Endodermal cell (in vitro differentiated cells): ENCODE measurements at regions not wholly inside any gene's neighbourhood (a gene's known extent, or its start where the extent isn't known, plus 50 kb on each side); places are given as distances from the start of the nearest gene placed in this dataset.

Experiments
- DNase-seq: peaks from one replicate; pipeline ENCODE4 v3.0.0-alpha.2; 2017
- H3K27ac ChIP-seq: 2 replicates; pipeline ENCODE4 v1.5.1; 2013; ENCODE audit warnings: mild to moderate bottlenecking, low read depth, low read length, moderate library complexity
- H3K27me3 ChIP-seq: 2 replicates; pipeline ENCODE4 v1.6.1; 2013; ENCODE audit warnings: mild to moderate bottlenecking, low read length, moderate library complexity; ENCODE audit not compliant: insufficient read depth, control insufficient read depth, poor library complexity, severe bottlenecking
- H3K36me3 ChIP-seq: 2 replicates; pipeline ENCODE4 v1.7.0; 2013; ENCODE audit warnings: mild to moderate bottlenecking, low read length, moderate library complexity; ENCODE audit not compliant: control insufficient read depth, insufficient read depth
- H3K4me1 ChIP-seq: one replicate; pipeline ENCODE4 v1.7.0; 2013; ENCODE audit warnings: low read length; ENCODE audit not compliant: control insufficient read depth, insufficient read depth
- H3K4me3 ChIP-seq: 2 replicates; pipeline ENCODE4 v1.5.1; 2013; ENCODE audit warnings: mild to moderate bottlenecking, low read length, moderate library complexity
- H3K9ac ChIP-seq: 2 replicates; pipeline ENCODE4 v1.6.1; 2013; ENCODE audit warnings: mild to moderate bottlenecking, low read length, moderate library complexity; ENCODE audit not compliant: poor library complexity, severe bottlenecking; ENCODE audit errors: extremely low read depth
- H3K9me3 ChIP-seq: 2 replicates; pipeline ENCODE4 v1.6.1; 2013; ENCODE audit warnings: mild to moderate bottlenecking, low read length, moderate library complexity; ENCODE audit not compliant: control insufficient read depth
- H3K27ac Mint-ChIP-seq: 2 replicates; pipeline ENCODE4 v1.8.0; 2020; ENCODE audit warnings: mixed read lengths
- H3K27me3 Mint-ChIP-seq: 2 replicates; pipeline ENCODE4 v1.8.0; 2021; ENCODE audit warnings: mild to moderate bottlenecking, mixed read lengths; ENCODE audit not compliant: insufficient read depth
- H3K36me3 Mint-ChIP-seq: 2 replicates; pipeline ENCODE4 v1.8.0; 2020; ENCODE audit warnings: low read depth, mixed read lengths
- H3K4me1 Mint-ChIP-seq: 2 replicates; pipeline ENCODE4 v1.8.0; 2020; ENCODE audit warnings: mixed read lengths
- H3K4me3 Mint-ChIP-seq: 2 replicates; pipeline ENCODE4 v1.8.0; 2020; ENCODE audit warnings: mild to moderate bottlenecking, moderate library complexity, mixed read lengths
- H3K9me3 Mint-ChIP-seq: 2 replicates; pipeline ENCODE4 v1.8.0; 2020; ENCODE audit warnings: mild to moderate bottlenecking, mixed read lengths
- WGBS, 2 experiments: methylation state at CpG; one replicate each; pipeline versions ENCODE4 v1.1.5 to v1.1.7; 2013; ENCODE audit warnings: missing lambda C conversion rate in 2 of 2, mixed read lengths in 1 of 2; ENCODE audit not compliant: insufficient coverage in 1 of 2, insufficient read length in 1 of 2; 5-methylcytosine and 5-hydroxymethylcytosine counted together
- TF ChIP-seq, protein P1 (sequence below): fragments of 200-600 bp; sonication (generic); conservative IDR thresholded peaks from 2 replicates; pipeline ENCODE4 v1.5.0; 2021; ENCODE audit warnings: antibody characterized with exemption, mild to moderate bottlenecking

DNA sequence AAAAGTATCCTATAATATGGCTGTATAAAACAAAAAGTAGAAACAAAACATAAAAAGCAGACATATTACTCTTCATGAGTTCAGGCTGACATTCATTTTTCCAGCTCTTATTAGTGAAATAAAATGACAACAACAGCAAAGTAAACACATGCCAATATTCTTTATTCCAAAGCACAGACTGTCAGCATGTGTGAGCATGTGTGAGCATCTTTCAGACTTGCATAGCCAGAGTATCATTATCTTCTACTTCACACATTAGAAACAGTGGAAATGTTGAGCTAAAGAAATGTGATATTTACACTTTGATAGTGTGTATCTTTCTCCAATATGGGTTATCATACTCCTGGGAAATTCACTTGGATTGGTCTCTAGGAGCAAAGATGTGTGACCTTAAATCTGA lies 476.6 kb upstream of the TMEM132C start:
- Histone ChIP-seq H3K9ac (no peak overlapping the region), H3K4me3 (no peak overlapping the region), H3K27me3 (peaks cover 19% of the 10 kb centered on the region), H3K27ac (no peak overlapping the region), H3K9me3 (no peaks in the 10 kb centered on the region), H3K4me1 (no peaks in the 10 kb centered on the region), H3K36me3 (no peaks in the 10 kb centered on the region)
- H3K27ac Mint-ChIP-seq: no peak overlapping the region
- H3K4me3 Mint-ChIP-seq: no peak overlapping the region
- peaks cover 14% of the 10 kb centered on the region for H3K4me1 Mint-ChIP-seq
- no peaks in the 10 kb centered on the region for H3K9me3 Mint-ChIP-seq
- H3K27me3 Mint-ChIP-seq: no peaks in the 10 kb centered on the region
- no peaks in the 10 kb centered on the region for H3K36me3 Mint-ChIP-seq
- no peak for DNase-seq
- TF ChIP-seq, protein P1, sequence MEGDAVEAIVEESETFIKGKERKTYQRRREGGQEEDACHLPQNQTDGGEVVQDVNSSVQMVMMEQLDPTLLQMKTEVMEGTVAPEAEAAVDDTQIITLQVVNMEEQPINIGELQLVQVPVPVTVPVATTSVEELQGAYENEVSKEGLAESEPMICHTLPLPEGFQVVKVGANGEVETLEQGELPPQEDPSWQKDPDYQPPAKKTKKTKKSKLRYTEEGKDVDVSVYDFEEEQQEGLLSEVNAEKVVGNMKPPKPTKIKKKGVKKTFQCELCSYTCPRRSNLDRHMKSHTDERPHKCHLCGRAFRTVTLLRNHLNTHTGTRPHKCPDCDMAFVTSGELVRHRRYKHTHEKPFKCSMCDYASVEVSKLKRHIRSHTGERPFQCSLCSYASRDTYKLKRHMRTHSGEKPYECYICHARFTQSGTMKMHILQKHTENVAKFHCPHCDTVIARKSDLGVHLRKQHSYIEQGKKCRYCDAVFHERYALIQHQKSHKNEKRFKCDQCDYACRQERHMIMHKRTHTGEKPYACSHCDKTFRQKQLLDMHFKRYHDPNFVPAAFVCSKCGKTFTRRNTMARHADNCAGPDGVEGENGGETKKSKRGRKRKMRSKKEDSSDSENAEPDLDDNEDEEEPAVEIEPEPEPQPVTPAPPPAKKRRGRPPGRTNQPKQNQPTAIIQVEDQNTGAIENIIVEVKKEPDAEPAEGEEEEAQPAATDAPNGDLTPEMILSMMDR: no peak

DNA sequence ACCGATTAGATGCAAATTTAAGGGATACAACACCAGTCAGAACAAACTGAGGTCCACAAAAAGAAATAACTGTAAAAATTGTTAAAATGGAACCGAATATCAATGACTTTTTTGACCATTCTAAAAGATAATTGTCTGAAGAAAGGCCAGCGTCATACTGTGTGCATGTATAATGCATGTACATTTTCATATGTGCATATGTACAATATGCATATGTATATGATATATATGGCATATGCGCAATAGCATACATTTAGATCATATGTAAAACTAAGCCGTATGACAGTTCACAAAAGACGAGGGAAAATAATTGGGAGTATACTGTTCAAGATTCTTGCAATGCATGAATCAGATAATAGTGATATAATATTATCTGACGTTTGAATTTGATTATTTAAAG lies 475.8 kb upstream of the TMEM132C start:
- H3K9ac ChIP-seq: no peak overlapping the region
- no peak overlapping the region for H3K27ac ChIP-seq
- Mint-ChIP-seq H3K4me1 (peaks cover 7% of the 10 kb centered on the region), H3K27me3 (no peaks in the 10 kb centered on the region), H3K36me3 (no peaks in the 10 kb centered on the region), H3K9me3 (no peaks in the 10 kb centered on the region), H3K27ac (no peak overlapping the region), H3K4me3 (no peak overlapping the region)
- 71 to 83% methylated on average over 1 to 6 of the region's 7 CpGs for WGBS, 2 experiments
- no peak overlapping the region for H3K4me3 ChIP-seq
- H3K9me3 ChIP-seq: no peaks in the 10 kb centered on the region
- no peak for DNase-seq
- no peaks in the 10 kb centered on the region for H3K36me3 ChIP-seq
- H3K27me3 ChIP-seq: peaks cover 19% of the 10 kb centered on the region
- TF ChIP-seq, protein P1: no peak
- no peaks in the 10 kb centered on the region for H3K4me1 ChIP-seq

DNA sequence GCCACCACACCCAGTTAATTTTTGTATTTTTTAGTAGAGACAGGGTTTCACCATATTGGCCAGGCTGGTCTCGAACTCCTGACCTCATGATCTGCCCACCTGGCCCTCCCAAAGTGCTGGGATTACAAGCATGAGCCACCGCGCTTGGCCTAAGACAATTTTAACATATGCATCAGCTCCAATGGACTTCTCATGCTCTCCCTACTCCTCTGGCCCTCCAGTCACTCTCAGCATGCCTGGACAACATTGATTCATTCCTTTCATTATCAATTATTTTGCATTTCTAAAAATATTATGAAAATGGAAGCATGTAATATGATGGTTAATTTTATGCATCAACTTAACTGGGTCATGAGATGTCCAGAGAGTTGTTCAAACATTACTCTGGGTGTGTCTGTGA lies 469.1 kb upstream of the TMEM132C start:
- no peaks in the 10 kb centered on the region for H3K9me3 Mint-ChIP-seq
- Histone ChIP-seq H3K4me1 (no peaks in the 10 kb centered on the region), H3K9me3 (no peaks in the 10 kb centered on the region), H3K9ac (no peak overlapping the region), H3K27me3 (no peaks in the 10 kb centered on the region), H3K27ac (no peak overlapping the region), H3K36me3 (no peaks in the 10 kb centered on the region), H3K4me3 (no peak overlapping the region)
- TF ChIP-seq, protein P1: no peak
- no peaks in the 10 kb centered on the region for H3K36me3 Mint-ChIP-seq
- no peak overlapping the region for H3K4me3 Mint-ChIP-seq
- 78 to 93% methylated on average over 3 of the region's 3 CpGs for WGBS, 2 experiments
- H3K4me1 Mint-ChIP-seq: no peaks in the 10 kb centered on the region
- DNase-seq: no peak
- H3K27ac Mint-ChIP-seq: no peak overlapping the region
- no peaks in the 10 kb centered on the region for H3K27me3 Mint-ChIP-seq
